ENCODE measurements at regions not wholly inside any gene's neighbourhood (a gene's known extent, or its start where the extent isn't known, plus 50 kb on each side); places are given as distances from the start of the nearest gene placed in this dataset.

- no peak for TF ChIP-seq CTCF (IDR thresholded peaks at IDR 0.05)
These were observed 354.9 kb upstream of the SLITRK1 start for GRCh38 chr13:84237143-84237542.

GRCh38 chr13:84234416-84234815 lies 352.1 kb upstream of the SLITRK1 start:
- no peak for TF ChIP-seq CTCF (IDR thresholded peaks at IDR 0.05)

DNA sequence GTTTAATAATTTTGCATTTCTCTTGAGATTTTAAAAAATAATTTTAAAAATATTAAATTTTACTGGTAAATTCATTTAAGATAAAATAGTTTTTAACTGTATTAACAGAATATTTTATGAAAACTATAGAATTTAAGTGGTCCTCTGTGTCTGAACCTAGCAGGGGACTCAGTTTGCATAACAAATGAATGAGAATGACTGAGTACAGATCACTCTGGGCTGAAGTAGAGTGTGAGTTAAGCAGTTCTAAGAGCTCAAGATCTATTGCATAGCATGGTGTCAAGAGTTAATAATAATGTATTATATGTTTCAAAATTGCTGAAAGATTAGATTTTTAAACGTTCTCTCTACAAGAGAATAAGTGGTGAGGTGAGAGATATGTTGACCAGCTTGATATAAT lies 348.3 kb upstream of the SLITRK1 start:
- TF ChIP-seq CTCF (IDR thresholded peaks at IDR 0.05), result no peak

GRCh38 chr13:84211048-84211447 lies 328.8 kb upstream of the SLITRK1 start:
- TF ChIP-seq CTCF (IDR thresholded peaks at IDR 0.05), result no peak

DNA sequence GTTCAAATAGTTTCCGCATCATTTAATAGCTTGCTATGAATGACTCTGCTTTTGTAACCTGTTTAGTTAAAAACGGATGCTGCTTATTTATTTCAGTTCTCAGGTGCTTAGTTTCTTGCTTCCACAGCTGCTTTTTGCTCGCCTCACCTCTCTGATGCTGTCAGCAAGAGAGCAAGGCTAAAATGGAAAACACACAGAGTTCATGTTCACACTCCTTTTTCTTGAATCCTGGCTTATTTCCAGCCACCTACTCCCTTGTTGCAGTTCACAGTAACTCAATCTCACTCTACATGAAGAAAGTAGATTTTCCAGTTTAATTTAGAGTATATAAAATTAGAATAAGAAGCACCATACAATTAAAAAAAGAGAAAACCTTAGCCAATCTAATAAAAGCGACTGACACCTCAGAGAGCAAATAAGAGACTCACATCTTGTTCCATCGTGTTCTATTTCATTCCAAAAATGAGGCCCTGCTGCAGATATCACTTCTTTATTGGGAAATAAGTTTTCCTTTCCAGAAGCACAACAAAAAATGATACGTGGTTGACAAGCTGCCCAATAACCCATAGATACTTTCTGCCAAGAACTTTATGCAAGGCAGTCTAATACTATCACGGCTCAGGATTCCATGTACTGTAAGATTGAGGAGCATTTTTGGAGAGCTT lies 326.1 kb upstream of the SLITRK1 start:
- no peak for TF ChIP-seq CTCF (IDR thresholded peaks at IDR 0.05)

- TF ChIP-seq CTCF (IDR thresholded peaks at IDR 0.05), result no peak
These were observed 325.2 kb upstream of the SLITRK1 start for GRCh38 chr13:84207509-84207908.

DNA sequence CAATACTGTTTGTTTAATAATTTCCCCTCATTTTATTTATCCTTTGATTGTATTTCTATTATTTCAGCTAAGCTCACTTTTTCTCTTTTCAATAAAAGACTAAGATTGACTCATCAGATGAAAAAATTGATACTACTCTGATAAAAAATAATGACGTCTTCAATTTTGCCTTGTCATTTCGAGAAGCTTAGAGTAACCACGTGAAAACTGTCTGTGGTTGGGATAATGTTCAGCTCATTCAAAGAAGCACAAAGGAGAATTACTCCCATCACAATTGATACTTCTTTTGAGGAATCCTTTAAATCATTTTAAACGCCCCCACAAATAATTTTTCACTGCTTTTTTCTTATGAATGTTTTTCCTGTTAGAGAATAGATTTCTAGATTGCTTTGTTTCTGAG lies 318.7 kb upstream of the SLITRK1 start:
- TF ChIP-seq CTCF (IDR thresholded peaks at IDR 0.05), result no peak

- no peak for TF ChIP-seq CTCF (IDR thresholded peaks at IDR 0.05)
These were observed 309.9 kb upstream of the SLITRK1 start for GRCh38 chr13:84192125-84192524.

Data from LNCAP (cell line).